ENCODE measurements at regions not wholly inside any gene's neighbourhood (a gene's known extent, or its start where the extent isn't known, plus 50 kb on each side); places are given as distances from the start of the nearest gene placed in this dataset.

DNA sequence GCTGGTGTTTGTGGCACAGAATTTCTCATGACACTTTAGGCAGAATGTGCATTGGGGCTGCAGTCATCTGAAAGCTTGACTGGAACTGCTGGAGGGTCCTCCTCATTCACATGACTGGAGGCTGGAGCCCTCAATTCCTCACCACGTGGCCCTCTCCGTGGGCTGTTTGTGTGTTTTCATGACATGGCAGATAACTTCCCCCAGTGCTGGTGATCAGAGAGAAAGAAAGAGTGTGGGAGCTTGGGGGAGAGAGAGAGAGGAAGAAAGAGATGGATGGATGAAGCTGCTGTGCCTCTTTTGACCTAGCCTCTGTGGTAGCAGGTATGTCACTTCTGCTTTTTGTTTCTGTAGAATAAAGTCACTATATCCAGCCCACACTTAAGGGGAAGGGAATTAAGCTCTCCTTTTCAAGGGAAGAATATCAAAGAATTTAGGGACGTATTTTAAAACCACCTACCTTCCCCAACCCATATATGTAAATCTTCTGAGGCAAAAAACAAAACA lies 169.6 kb upstream of the IL12A start:
- TF ChIP-seq POLR2A (IDR thresholded peaks at IDR 0.05; ENCODE audit: low read length) (no peak), GATA1 (IDR thresholded peaks at IDR 0.05; ENCODE audit: low read depth, low read length) (no peak)
- DNase-seq: no peak

DNA sequence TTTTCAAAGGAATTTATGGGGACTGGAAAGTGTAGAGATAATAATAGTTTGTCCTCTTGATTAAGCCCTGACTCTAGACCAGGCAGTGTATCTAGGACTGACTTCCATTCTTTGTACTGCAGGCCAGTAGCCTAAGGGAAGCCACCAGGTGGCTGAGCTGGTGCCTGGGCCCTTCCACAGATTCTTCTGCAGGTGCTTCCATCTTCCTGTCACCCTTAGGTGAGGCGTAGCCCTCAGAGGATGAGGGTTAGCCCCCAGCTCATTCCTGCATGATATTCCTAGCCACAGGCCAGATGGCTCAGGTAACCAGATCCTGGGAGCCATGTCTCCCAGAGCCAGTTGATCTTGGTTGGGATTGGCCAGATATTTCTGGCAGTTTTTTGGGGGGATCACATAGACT lies 169.0 kb upstream of the IL12A start:
- no peak for DNase-seq
- TF ChIP-seq POLR2A (IDR thresholded peaks at IDR 0.05; ENCODE audit: low read length): no peak

DNA sequence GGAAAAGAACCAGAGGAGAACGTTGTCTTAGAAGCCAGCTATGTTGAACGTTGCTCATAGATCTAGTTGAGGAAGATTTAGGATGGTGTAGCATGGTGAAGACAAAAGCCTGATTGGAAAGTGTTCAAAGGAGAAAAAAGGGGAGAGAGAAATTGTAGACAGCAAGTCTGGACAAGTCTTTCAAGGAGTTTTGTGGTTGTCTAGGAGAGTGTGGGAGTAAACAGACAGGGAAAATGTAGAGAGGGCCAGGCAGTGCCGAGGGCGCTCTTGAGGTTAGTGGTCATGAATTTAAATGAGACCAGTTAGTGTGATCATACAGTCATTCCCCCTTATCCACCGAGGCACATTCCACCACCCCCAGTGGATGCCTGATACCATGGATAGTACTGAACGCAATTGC lies 167.5 kb upstream of the IL12A start:
- no peak for DNase-seq
- TF ChIP-seq GATA1 (IDR thresholded peaks at IDR 0.05; ENCODE audit: low read depth, low read length) (no peak), POLR2A (IDR thresholded peaks at IDR 0.05; ENCODE audit: low read length) (no peak)

DNA sequence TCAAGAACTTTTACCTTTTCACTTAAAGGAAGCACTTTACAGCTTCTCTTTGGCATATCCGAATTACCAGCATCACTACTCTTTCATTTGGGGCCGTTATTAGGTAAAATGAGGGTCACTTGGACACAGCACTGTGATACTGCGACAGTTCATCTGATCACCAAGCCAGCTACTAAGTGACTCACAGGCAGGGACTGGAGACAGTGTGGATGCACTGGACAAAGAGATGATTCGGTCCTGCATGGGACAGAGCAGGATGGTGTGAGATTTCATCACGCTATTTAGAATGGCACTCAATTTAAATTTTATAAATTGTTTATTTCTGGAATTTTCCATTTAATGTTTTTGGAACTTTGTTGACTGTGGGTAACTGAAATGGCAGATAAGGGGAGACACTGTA lies 166.9 kb upstream of the IL12A start:
- TF ChIP-seq GATA1 (IDR thresholded peaks at IDR 0.05; ENCODE audit: low read depth, low read length) (no peak), POLR2A (IDR thresholded peaks at IDR 0.05; ENCODE audit: low read length) (no peak)
- no peak for DNase-seq

DNA sequence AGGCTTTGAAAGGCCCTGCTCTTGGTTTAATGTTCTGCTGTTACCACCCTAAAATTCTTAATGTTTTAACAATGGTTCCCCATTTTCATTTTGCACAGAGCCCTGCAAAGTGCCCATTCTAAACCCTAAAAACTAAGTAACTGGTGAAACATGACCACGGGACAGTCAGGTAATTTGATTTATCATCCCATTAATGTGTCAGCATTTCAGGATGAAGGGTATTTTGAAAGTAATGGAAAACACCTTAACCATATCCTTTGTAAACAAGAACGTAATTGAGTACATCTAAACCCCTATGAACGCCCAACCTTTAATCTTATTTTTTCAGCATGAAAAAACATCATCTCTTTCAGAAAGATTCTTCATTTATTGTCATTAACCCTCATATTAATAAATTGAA lies 164.9 kb upstream of the IL12A start:
- no peak for DNase-seq
- TF ChIP-seq POLR2A (IDR thresholded peaks at IDR 0.05; ENCODE audit: low read length): no peak
- no peak for TF ChIP-seq GATA1 (IDR thresholded peaks at IDR 0.05; ENCODE audit: low read depth, low read length)

DNA sequence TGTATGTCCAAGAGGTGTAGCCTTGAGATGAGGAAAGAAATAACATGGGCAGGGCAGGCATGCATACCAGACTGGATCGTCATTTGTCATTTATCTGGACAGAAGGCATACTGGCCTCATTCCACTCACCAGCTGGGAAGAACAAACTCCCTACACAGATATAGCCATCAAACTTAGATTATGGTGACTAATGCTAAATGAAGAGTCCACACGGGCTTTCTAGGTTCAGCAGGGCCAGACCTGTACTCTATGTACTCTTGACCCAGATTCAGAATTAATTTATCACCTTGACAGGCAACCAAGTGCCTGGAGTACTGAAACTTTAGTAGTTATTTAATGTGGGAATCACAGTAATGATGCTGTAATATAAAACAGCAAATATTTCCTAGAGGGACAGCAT lies 164.3 kb upstream of the IL12A start:
- no peak for DNase-seq
- TF ChIP-seq GATA1 (IDR thresholded peaks at IDR 0.05; ENCODE audit: low read depth, low read length): no peak
- TF ChIP-seq POLR2A (IDR thresholded peaks at IDR 0.05; ENCODE audit: low read length): no peak

DNA sequence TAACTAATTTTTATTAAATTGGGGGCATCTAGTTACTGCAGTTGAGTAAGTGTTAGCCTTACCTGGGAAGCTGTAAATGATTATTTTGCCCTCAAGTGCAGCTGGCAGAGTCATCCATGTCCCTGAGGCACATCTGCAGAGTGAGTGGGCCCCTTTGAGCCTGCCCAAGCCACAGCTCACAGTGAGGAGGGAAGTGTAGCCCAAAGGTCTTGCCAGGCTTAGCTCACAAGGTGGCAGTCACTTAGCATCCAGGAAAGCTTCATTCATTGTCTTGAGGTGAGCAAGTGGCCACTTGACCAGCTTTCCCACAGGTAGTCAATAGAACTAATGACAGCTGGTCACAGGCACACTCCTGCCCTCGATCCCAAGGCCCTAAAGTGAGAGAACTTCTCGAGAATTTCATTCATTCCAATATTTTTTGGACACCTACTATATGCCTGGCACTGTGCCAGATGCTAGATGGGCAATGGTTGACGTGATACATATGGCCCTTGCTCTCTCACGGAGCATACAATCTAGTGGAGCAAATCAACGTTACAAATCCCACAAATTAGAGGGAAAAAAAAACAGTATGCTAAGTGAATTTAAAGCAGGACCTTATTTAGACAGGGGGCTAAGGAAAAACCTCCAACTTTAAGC lies 163.3 kb upstream of the IL12A start:
- DNase-seq: no peak
- no peak for TF ChIP-seq POLR2A (IDR thresholded peaks at IDR 0.05; ENCODE audit: low read length)
- TF ChIP-seq GATA1 (IDR thresholded peaks at IDR 0.05; ENCODE audit: low read depth, low read length): no peak

DNA sequence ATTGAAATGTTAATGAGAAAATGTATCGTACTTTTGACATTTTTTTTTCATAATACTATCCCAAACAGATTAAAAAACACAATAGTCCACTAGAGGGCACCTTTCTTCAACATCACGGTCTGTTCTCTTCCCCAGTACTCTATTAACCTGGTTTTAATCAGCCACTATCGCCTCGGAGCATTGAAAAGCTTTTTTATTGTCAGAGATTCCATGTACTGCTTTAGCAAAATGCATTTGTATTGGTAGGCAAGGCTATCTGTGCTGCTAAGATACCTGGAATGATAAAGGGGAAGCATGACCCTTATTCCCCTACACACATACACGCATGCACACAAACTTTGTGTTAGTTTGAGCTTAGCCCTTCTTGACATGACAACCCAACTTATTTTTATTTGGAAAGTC lies 160.1 kb upstream of the IL12A start:
- no peak for TF ChIP-seq GATA1 (IDR thresholded peaks at IDR 0.05; ENCODE audit: low read depth, low read length)
- no peak for TF ChIP-seq POLR2A (IDR thresholded peaks at IDR 0.05; ENCODE audit: low read length)
- peak; percentile 6 to 28 for DNase-seq

DNA sequence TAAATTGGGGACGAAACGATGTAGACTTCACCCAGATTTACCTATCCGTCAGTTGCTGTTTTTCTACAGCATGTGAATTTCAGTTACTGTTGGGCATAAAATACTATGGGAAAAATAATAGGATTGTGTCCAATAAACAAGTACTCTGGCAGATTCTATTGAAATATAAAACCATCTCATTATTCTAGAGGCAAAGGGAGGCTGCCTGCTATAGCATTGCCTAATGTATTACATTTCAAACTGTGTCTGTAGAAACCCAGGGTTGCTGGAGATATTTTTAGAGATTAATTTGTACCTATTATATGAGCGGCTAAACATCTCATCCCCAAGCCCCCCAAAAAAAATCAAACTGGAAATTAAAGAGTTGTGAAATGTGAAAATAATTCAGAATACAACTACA lies 159.6 kb upstream of the IL12A start:
- no peak for DNase-seq
- TF ChIP-seq GATA1 (IDR thresholded peaks at IDR 0.05; ENCODE audit: low read depth, low read length) (no peak), POLR2A (IDR thresholded peaks at IDR 0.05; ENCODE audit: low read length) (no peak)

DNA sequence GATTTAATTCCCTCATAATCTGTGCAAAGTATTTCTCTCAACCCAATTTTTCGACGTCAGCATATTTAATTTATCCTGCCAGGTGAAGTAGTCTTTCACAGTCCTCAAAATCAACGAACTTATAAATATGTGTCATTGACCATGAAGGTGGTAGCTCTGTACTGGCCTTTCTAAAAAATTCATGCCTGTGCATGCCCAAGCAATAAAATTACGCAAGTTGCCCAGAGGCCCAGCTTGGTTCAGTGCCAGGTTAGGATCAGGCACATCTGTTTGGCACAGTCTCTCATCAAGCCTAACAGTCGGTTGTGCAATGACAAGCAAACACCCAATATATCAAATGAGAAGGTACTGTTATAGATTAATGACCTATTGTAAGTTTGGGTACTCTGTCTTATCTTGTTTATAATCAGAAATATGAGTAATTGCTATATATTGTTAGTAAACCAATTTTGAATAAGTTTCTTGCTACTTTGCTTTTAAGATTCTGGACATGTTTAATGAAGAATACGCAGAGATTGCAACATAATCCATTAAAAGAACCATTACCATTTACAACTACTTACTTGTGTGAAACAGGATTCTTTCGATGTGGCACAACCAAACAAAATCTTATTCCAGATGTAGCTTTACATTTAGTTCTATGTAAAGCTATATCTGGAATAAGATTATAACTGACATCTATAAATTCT lies 159.0 kb upstream of the IL12A start:
- TF ChIP-seq GATA1 (IDR thresholded peaks at IDR 0.05; ENCODE audit: low read depth, low read length) (no peak), POLR2A (IDR thresholded peaks at IDR 0.05; ENCODE audit: low read length) (no peak)
- DNase-seq: no peak

DNA sequence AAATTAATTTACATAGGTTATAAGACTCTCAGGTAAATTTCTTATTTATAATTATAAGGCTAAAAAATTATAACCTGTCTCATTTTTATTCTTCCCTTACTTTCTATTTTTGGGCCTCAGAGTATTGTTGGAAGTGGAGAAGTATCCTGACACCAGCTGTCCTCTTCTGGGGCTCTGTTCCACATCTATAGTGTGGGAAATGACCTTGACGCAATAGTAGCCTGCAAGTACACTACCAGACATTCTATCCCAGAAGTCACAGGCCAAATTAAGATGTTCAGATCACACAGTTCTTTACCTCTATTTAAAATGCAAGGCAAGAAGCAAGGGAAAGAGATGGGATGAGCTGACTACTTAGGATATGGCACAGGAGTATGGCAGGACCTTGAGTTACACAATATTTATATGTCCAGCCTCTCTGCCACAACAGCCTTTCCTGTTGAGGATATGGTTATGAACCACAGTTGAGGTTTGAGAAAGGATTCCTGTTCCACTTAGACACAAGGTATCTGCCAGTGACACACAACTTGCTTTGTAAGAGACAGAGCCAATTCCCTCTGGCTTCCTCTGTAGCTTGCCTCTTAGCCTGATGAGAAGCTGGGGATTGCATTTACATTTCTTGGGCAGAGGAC lies 158.0 kb upstream of the IL12A start:
- no peak for TF ChIP-seq POLR2A (IDR thresholded peaks at IDR 0.05; ENCODE audit: low read length)
- no peak for TF ChIP-seq GATA1 (IDR thresholded peaks at IDR 0.05; ENCODE audit: low read depth, low read length)
- no peak for DNase-seq

DNA sequence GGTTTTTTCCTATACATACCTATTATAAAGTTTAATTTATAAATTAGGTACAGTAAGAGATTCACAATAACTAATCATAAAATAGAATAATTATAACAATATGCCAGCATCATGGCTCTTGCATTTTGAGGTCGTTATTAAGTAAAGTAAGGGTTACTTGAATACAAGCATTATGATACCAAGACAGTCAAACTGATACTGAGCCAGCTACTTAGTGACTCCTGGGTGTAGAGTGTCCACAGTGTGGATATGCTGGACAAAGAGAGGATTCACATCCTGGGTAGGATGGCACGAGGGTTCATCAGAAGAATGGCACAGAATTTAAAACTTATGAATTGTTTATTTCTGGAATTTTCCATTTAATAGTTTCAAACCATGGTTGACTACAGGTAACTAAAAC lies 157.2 kb upstream of the IL12A start:
- TF ChIP-seq POLR2A (IDR thresholded peaks at IDR 0.05; ENCODE audit: low read length) (no peak), GATA1 (IDR thresholded peaks at IDR 0.05; ENCODE audit: low read depth, low read length) (no peak)

DNA sequence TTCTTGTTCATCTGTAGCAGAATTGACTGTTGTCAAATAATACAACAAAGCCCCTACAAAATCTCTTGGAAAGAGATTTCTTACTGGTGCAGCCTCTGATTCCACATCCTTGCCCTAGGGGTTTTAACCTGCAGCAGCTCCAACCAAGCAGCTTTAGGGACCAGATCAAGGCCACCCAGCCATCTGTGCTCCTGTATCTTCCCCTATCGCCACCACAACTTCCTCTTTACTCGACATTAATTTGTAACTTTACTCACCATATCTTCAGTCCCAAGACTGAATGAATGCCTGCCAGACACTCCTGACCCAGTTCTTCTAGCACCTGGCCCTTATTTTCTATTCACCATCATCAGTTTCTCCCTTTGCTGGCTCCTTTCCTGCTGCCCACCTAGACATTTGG lies 156.6 kb upstream of the IL12A start:
- TF ChIP-seq POLR2A (IDR thresholded peaks at IDR 0.05; ENCODE audit: low read length) (no peak), GATA1 (IDR thresholded peaks at IDR 0.05; ENCODE audit: low read depth, low read length) (no peak)
- DNase-seq: no peak

More for the DNA sequence above, 157.2 kb upstream of the IL12A start:
- no peak for DNase-seq

DNA sequence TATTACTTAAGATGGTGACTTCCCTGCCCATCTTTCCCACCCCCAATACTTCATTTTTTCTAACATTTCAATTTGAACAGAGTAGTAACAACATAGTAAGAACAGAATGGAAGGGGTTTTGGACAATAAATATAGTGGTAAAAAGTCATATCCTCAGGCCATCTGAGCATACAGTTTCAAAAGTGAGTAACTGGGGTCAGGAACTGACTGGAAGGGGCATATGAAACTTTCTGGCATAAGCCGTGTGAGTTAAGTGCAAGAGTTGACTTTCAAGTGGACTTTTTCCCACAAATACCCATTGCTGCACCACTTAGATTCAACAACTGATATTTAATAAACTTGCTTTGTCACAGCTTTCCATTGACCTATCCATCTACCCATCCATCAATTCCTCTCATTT lies 153.5 kb upstream of the IL12A start:
- DNase-seq: no peak
- no peak for TF ChIP-seq GATA1 (IDR thresholded peaks at IDR 0.05; ENCODE audit: low read depth, low read length)

DNA sequence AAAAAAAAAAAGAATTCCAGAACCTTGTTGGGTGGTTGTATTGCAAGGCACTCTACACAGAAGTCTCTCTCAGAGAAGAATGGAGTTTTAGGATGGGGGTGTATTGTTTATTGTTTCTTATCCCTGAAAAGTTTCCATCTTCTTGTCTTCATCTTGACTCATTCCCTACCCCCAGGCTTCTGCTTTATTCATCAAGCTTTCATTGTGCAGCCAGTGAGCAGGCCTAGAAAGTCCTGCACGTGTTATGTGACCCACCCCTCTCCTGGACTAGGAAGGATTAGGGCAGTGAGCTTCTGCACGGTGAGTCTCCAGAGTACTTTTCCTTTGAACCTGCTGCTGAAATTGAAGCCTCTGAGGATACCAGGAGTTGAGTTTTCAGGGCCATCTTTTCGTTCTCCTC lies 150.9 kb upstream of the IL12A start:
- TF ChIP-seq GATA1 (IDR thresholded peaks at IDR 0.05; ENCODE audit: low read depth, low read length) (no peak), POLR2A (IDR thresholded peaks at IDR 0.05; ENCODE audit: low read length) (no peak)
- no peak for DNase-seq

Data from erythroblast (primary cell).